Ascending aorta (tissue), 2 donors: ENCODE measurements at regions not wholly inside any gene's neighbourhood (a gene's known extent, or its start where the extent isn't known, plus 50 kb on each side); places are given as distances from the start of the nearest gene placed in this dataset.
A peak's percentile ranks its signal among the peaks of the same experiment; 100 is the strongest.

Source experiments
- DNase-seq, 2 donors: peaks; one replicate each; pipeline ENCODE4 v3.0.0-alpha.2; 2019; ENCODE audit warnings: low spot score in 2 of 2
- H3K27ac ChIP-seq, 2 donors: fragments of 200-600 bp; sonication (generic); one replicate each; pipeline ENCODE4 v1.5.1; 2016 to 2017; ENCODE audit warnings: mild to moderate bottlenecking in 1 of 2
- H3K27me3 ChIP-seq: fragments of 200-600 bp; sonication (generic); one replicate; pipeline ENCODE4 v1.5.1; 2017
- H3K36me3 ChIP-seq, 2 donors: fragments of 200-600 bp; sonication (generic); one replicate each; pipeline ENCODE4 v1.5.1; 2016
- H3K4me1 ChIP-seq, 2 donors: fragments of 200-600 bp; sonication (generic); one replicate each; pipeline ENCODE4 v1.5.1; 2016 to 2017; ENCODE audit warnings: mild to moderate bottlenecking in 1 of 2
- H3K4me3 ChIP-seq, 2 donors: fragments of 200-600 bp; sonication (generic); one replicate each; pipeline ENCODE4 v1.5.1; 2016 to 2017; ENCODE audit warnings: mild to moderate bottlenecking in 1 of 2
- H3K9me3 ChIP-seq, 2 donors: fragments of 200-600 bp; sonication (generic); one replicate each; pipeline ENCODE4 v1.5.1; 2016
- CTCF ChIP-seq, 3 experiments: fragments of 200-600 bp in 2 of 3; fragments of 450-650 bp in 1 of 3; sonication (generic) in 2 of 3; IDR thresholded peaks; one replicate each; pipeline ENCODE4 v1.5.1; 2016 to 2019; ENCODE audit warnings: antibody characterized with exemption in 3 of 3, mild to moderate bottlenecking in 1 of 3, moderate library complexity in 1 of 3
- intact Hi-C: fragments of 100-400 bp; cut with DNase I; formaldehyde crosslinking; loops from one replicate; pipeline ENCODE4 v1.15.1; 2023

- H3K27ac ChIP-seq = peak overlapping the region in 1 of 2 donors; percentile 14
- peak in 1 of 2 donors; percentile 82 for DNase-seq
- intact Hi-C loops = no loop called here
These were observed 162.2 kb downstream of the HSD17B3 start for GRCh38 chr9:96139592-96140295.

GRCh38 chr9:96138616-96139015 is 163.4 kb downstream of the HSD17B3 start:
- H3K9me3 ChIP-seq = no peaks in the 10 kb centered on the region
- no peak for DNase-seq
- intact Hi-C loops = no loop called here
- peaks cover 0 to 31% of the 10 kb centered on the region in 2 donors for H3K4me1 ChIP-seq
- no peak overlapping the region for H3K27ac ChIP-seq
- TF ChIP-seq CTCF (IDR thresholded peaks at IDR 0.05) = no peak
- no peaks in the 10 kb centered on the region for H3K36me3 ChIP-seq
- no peak overlapping the region for H3K4me3 ChIP-seq
- no peaks in the 10 kb centered on the region for H3K27me3 ChIP-seq

More at GRCh38 chr9:96139592-96140295, 162.2 kb downstream of the HSD17B3 start:
- Histone ChIP-seq H3K27me3 (no peaks in the 10 kb centered on the region), H3K4me3 (no peak overlapping the region), H3K36me3 (no peaks in the 10 kb centered on the region), H3K9me3 (no peaks in the 10 kb centered on the region), H3K4me1 (peaks cover 0 to 31% of the 10 kb centered on the region in 2 donors)
- TF ChIP-seq CTCF (IDR thresholded peaks at IDR 0.05) = no peak

- H3K27ac ChIP-seq = no peak overlapping the region
- peak overlapping the region in 1 of 2 donors; percentile 34 for H3K4me3 ChIP-seq
- no peaks in the 10 kb centered on the region for H3K9me3 ChIP-seq
- intact Hi-C loops = no loop called here
- no peaks in the 10 kb centered on the region for H3K27me3 ChIP-seq
- TF ChIP-seq CTCF (IDR thresholded peaks at IDR 0.05) = no peak
- H3K4me1 ChIP-seq = peaks cover 0 to 31% of the 10 kb centered on the region in 2 donors
- DNase-seq = no peak
- H3K36me3 ChIP-seq = no peaks in the 10 kb centered on the region
These were observed 164.1 kb downstream of the HSD17B3 start for GRCh38 chr9:96137671-96138429.

- no peaks in the 10 kb centered on the region for H3K36me3 ChIP-seq
- no peak overlapping the region for H3K27ac ChIP-seq
- H3K27me3 ChIP-seq = no peaks in the 10 kb centered on the region
- TF ChIP-seq CTCF (IDR thresholded peaks at IDR 0.05) = no peak
- H3K4me3 ChIP-seq = peak overlapping the region in 1 of 2 donors; percentile 34
- DNase-seq = no peak
- intact Hi-C loops = no loop called here
- H3K9me3 ChIP-seq = no peaks in the 10 kb centered on the region
- H3K4me1 ChIP-seq = peaks cover 0 to 31% of the 10 kb centered on the region in 2 donors
These were observed 164.8 kb downstream of the HSD17B3 start for GRCh38 chr9:96136992-96137670.

GRCh38 chr9:96135753-96136290 is 166.2 kb downstream of the HSD17B3 start:
- no peak for TF ChIP-seq CTCF (IDR thresholded peaks at IDR 0.05)
- no peak overlapping the region for H3K4me3 ChIP-seq
- intact Hi-C loops = no loop called here
- H3K36me3 ChIP-seq = no peaks in the 10 kb centered on the region
- no peaks in the 10 kb centered on the region for H3K27me3 ChIP-seq
- H3K4me1 ChIP-seq = peaks cover 0 to 31% of the 10 kb centered on the region in 2 donors
- no peaks in the 10 kb centered on the region for H3K9me3 ChIP-seq
- DNase-seq = no peak
- no peak overlapping the region for H3K27ac ChIP-seq
